GM19397 (cell line): ENCODE measurements at regions not wholly inside any gene's neighbourhood (a gene's known extent, or its start where the extent isn't known, plus 50 kb on each side); places are given as distances from the start of the nearest gene placed in this dataset.

Experiments used
- ATAC-seq: cut with Tn5 transposase; IDR thresholded peaks from one replicate; pipeline ENCODE4 v1.9.1; 2021; ENCODE audit warnings: mild to moderate bottlenecking, moderate library complexity; ENCODE audit not compliant: unreplicated experiment

- ATAC-seq: no peak
Observed at GRCh38 chr13:104365430-104365829, 1299.2 kb upstream of the SLC10A2 start.

GRCh38 chr13:104357672-104358354, 1291.6 kb upstream of the SLC10A2 start:
- ATAC-seq: no peak

GRCh38 chr13:104357174-104357573, 1291.0 kb upstream of the SLC10A2 start:
- no peak for ATAC-seq

- ATAC-seq: no peak
Observed at GRCh38 chr13:104355041-104355670, 1288.9 kb upstream of the SLC10A2 start.

GRCh38 chr13:104327211-104327610, 1261.0 kb upstream of the SLC10A2 start:
- no peak for ATAC-seq

- ATAC-seq: no peak
Observed at GRCh38 chr13:104326523-104326922, 1260.3 kb upstream of the SLC10A2 start.

GRCh38 chr13:104321756-104322155, 1255.5 kb upstream of the SLC10A2 start:
- no peak for ATAC-seq

- ATAC-seq: no peak
Observed at GRCh38 chr13:104320446-104320845, 1254.2 kb upstream of the SLC10A2 start.

GRCh38 chr13:104318121-104318520, 1251.9 kb upstream of the SLC10A2 start:
- no peak for ATAC-seq

GRCh38 chr13:104315606-104316005, 1249.4 kb upstream of the SLC10A2 start:
- ATAC-seq: no peak

- ATAC-seq: no peak
Observed at GRCh38 chr13:104314926-104315535, 1248.8 kb upstream of the SLC10A2 start.

- no peak for ATAC-seq
Observed at GRCh38 chr13:104314321-104314720, 1248.1 kb upstream of the SLC10A2 start.

GRCh38 chr13:104310861-104311260, 1244.6 kb upstream of the SLC10A2 start:
- ATAC-seq: no peak

GRCh38 chr13:104309431-104309830, 1243.2 kb upstream of the SLC10A2 start:
- ATAC-seq: no peak

GRCh38 chr13:104301171-104301975, 1235.2 kb upstream of the SLC10A2 start:
- ATAC-seq: no peak

GRCh38 chr13:104297075-104297474, 1230.9 kb upstream of the SLC10A2 start:
- ATAC-seq: no peak

- no peak for ATAC-seq
Observed at GRCh38 chr13:104296286-104296685, 1230.1 kb upstream of the SLC10A2 start.

GRCh38 chr13:104295537-104295936, 1229.3 kb upstream of the SLC10A2 start:
- no peak for ATAC-seq

GRCh38 chr13:104289400-104289799, 1223.2 kb upstream of the SLC10A2 start:
- ATAC-seq: no peak

- ATAC-seq: no peak
Observed at GRCh38 chr13:104288496-104288895, 1222.3 kb upstream of the SLC10A2 start.

GRCh38 chr13:104286566-104287290, 1220.5 kb upstream of the SLC10A2 start:
- ATAC-seq: no peak
